NCI-H2029 treated with DMSO at 0.1 percent for 48 hours (cell line): ENCODE measurements at regions not wholly inside any gene's neighbourhood (a gene's known extent, or its start where the extent isn't known, plus 50 kb on each side); places are given as distances from the start of the nearest gene placed in this dataset.

Experiments used
- DNase-seq: peaks from one replicate; lab custom pipeline; 2025; lab: John Stamatoyannopoulos, UW

DNA sequence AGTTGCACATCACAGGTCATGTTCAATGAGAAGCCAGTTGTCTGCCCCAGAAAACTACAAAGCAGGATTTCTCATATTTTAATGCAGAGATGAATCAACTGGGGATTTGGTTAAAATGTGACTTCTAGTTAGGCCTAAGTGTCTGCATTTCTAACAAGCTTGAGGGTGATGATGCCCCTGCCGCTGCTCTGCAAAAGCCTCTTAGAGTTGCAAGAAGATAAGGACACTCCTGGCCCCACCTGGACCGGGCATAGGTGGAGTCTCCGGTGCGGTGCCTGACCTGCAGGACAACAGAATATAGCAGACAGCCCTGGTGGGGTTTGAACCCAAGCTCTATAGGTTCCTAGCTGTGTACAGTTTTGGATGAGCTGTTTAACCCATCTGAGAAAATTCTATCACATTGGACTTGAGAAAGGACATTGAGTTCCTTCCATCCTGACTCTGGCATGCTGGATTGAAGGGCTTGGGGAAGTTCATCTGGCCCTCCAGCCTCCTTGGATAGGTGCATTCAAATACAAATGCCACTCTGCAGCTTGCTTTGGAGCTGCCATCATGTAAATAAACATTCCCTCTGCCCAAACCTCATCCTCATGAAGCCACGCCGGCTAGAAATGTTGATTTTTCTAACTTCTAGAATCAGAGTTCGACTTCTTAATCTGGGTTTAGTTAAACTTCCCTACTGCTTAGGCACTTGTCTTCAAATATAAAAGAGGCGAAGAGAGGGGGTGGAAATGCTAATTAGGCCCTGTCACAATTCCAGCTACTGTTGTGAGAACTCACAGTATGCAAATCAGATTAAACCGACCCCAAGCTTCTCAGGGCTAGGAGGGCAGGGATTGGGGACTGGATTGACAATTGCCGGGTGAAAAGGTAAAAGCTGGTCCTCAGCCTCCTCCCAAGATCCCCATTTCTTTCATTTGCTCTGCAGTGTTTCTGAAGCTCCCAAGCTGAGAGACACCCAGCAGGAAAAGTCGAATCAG, 1225.6 kb downstream of the VRK1 start:
- no peak for DNase-seq

DNA sequence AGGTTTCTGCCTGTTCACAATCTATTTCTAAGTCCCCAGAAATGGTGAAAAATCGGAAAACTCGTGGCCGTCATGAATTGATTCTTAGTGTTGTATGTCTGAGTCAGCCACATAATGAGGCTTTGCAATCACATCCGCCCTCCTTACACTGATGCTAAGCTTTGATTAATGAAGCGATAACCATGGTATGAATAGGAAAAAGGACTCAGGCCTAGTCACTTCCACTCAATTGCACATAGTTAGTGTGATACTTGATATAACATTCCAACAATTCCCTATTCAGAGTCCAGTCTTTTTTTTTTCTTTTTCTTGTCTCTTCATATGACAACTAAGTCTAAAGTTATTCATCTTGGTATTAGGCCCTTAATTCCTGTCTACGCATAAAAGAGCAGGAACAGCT, 1231.0 kb downstream of the VRK1 start:
- DNase-seq = no peak

DNA sequence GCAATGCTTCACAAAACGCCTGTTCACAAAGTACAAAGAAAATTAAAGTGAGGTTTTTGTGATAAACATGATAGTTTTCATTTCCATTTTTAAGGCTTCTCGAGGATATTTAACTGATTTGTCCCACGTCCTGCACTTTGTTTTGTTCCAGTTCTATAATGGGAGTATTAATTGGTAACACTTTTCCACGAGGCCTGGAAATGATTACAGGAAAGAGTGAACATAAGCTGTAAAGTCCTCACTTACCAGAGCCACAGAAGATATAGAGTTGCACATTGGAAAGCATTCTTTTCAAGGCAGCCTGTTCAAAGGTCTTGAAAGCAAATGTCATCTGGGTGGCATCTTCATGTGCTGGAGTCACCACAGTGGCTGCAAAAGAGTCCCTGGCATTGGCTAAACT, 1236.6 kb downstream of the BCL11B start:
- no peak for DNase-seq

DNA sequence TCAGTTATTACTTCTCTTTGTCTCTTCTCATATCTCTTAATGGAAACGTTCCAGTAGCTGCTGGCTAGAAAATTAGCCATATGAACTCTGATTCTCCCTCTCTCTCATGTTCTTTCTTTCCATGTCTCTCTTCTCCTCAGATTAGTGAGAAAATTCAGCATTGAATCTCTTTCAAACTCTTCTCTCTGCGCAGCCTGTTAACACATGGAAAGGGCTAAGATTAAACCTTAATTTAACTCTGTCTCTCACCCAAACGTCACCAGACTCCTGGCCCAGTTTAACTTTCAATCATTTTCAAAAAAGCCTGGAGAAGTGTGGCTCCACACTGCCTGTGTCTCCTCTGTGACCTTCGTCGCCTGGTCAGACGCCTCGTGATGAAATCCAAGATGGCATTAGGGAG, 1234.2 kb downstream of the BCL11B start:
- DNase-seq = no peak

DNA sequence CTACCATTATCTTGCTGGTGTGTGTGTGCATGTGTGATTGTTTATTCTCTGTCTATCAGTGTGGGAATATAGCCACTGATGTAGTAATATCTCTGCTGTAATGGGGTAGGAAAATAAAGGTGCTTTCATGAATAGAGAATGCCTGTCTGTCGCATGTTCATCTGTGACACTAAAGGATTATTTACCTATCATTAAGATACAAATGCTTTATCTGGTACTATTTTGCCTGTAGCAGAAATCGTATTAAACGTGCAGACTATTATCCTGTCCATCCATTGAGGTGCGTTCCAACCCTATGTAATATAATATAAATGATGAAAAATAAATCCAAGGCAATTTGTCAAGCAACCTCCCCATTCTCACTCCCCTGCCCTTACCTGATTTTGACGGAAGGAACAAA, 1215.1 kb downstream of the BCL11B start:
- no peak for DNase-seq

DNA sequence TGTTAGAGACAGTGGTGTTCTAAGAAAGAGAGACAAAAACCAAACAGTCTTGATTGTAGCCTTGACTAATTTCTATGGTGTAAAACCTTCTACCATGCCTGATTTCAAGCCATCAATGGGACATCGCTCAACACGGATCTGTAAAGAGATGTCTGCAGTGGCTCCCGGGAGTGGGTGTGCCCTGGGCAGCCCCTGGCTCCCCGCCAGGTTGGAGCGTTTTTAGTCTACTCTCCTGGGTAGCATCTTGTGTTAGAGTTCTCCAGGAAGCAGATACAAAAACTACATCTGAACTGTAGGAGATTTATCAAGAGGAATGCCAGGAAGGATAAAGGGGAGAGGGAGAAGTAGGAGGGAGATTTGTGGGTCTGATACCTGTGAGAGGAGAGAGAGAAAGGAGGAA, 1212.9 kb downstream of the BCL11B start:
- DNase-seq = no peak

DNA sequence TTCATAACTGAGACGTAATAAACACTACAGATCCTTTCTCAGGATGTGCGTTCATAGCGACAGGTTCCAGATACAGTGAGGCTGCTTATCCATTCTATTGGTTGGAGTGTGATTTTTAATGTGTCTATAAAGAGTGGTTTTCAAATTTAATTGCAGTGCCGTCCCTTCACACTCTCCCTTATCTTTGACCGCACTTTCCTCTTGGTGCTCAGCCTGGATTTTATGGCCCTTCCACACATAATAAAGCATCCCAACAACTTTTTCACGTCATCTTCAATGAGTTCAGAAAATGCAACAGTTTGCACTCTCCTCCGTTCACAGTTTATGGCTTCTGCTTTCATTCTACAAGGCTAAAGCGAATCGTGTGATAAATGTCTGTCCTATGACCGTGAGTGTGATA, 1209.9 kb downstream of the BCL11B start:
- no peak for DNase-seq

DNA sequence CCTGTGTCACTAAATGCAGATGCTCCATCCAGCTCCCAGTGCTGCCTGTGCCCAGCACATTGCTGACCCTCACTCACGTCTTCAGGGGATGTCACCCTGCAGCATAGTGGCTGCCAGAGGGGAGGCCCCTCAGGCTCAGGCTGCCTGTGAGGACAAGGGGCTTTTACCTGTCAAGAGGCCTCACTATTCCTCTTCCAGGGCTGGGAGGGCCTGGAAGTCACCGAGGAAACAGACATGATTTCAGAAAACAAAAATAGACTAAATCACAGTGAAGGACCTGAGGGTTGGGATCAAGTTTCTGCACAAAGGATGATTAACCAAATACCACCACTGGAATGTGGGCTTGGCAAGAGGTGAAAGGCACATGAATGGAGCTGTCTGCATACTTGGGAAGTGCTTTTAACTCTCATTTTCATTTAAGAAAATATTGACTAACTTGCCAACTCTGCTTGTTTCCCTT, 1202.3 kb downstream of the BCL11B start:
- peak; percentile 49 for DNase-seq

DNA sequence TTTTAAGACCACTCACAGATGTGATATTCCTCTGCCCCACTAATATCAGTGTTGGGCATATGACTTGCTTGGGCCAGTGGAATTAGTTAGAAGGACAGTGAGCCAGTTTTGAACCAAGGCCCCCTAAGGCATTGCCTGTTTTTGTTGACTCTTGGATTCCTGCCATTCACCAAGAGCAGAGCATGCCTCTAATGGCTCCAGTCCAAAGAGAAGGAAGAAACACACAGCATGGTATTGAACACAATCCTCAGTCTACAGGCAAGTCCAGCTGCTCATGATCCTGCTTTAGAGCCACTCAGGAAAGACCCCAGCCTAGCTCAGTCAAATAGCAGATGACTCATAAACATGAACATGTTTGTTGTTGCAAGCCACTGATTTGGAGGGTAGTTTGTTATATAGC, 1201.5 kb downstream of the BCL11B start:
- DNase-seq = peak; percentile 50

DNA sequence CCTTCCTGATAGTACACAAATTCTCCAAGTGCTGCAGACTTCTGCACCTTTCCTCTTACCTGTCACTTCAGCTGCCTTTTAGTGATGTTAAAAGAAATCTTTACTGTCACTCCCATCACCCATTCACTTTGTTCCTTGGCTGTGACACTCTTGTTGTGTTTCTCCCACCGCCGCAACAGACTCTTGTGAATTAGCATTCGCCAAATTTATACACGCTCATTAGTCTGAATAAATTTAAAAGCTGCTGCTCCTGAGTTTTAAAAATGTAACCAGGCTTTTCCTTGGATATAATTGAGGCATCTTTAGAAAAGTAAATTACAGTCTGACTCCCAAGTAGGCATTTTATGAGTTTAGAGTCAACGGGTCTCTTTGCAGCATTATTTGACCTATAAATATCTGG, 1197.9 kb downstream of the BCL11B start:
- DNase-seq = no peak

DNA sequence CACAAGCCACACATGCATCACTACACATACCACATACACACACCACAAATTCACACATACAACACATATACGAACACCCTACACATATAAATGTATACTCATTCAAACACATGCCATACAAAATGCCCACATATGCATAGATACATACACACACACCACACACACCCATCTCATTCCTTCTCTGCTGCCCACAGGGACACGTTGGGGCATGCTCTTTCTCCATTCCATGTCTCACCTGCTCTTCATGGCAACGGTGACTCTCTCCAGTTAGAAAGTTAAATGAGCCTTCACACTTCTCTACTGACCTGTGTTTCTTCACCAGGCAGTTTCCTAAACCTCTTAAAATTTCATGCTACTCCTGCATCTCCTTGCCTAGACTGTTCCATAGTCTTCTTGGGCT, 1194.8 kb downstream of the BCL11B start:
- no peak for DNase-seq

DNA sequence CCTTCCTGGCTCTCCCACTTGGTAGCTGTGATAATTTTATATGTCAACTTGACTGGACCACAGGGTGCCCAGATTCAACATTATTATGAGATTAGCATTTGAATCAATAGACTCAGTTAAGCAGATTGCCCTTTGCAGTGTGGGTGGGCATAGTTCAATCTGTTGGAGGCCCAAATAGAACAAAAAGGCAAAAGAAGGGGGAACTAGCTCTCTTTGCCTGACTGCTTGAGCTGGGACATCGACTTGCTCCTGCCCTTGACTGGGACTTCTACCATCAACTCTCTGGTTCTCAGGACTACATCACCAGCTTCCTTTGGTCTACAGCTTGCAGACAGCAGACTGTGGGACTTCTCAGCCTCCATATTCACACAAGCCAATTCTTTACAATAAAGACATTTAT, 1189.2 kb downstream of the BCL11B start:
- DNase-seq = no peak

DNA sequence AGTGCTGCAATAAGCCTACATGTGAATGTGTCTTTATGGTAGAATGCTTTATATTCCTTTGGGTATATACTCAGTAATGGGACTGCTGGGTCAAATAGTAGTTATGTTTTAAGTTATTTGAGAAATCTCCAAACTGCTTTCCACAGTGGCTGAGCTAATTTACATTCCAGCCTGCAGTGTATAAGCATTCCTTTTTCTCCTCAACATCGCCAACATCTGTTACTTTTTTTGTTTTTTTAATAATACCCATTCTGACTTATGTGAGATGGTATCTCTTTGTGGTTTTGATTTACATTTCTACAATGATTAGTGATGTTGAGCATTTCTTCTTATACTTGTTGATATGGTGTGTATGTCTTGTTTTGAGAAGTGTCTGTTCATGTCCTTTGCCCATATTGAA, 1186.2 kb downstream of the BCL11B start:
- DNase-seq = no peak

DNA sequence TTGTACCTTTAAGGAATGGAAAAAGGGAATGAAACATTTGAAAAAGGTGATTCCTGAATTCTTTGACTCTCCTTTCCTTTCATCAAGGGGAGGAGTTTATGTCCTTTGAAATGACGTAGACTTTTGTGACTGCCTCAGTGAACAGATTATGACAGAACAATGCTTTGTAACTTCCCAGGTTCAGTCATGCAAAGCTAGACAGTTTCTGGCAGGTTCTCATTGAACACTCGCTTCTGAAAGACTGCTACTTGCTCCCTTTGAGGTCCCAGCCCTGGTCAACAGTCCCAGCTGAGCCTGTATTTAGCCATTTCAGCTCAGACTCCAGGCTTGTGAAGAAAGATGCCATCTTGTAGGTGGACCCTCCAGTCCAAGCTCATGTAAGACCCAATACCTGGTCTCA, 1178.9 kb downstream of the BCL11B start:
- DNase-seq = no peak

DNA sequence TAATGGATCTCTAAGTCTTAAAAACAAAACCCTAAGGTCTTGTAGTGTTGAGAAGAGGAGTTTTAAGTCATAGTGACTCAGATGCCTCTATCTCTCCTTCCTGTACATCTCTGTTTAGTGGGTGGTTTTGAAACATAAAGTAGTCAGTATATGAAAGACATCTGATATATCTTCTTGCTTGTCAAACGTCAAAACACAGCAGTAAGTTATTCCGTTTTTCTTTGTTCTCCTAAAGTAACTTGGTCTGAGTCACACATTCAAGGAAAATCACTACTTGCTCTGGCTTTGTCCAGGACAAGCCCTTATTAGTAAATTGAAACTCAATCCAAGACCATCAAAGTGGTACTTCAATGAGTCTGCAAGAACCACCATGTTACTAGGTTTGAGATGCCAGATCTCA, 1172.5 kb downstream of the BCL11B start:
- DNase-seq = no peak

DNA sequence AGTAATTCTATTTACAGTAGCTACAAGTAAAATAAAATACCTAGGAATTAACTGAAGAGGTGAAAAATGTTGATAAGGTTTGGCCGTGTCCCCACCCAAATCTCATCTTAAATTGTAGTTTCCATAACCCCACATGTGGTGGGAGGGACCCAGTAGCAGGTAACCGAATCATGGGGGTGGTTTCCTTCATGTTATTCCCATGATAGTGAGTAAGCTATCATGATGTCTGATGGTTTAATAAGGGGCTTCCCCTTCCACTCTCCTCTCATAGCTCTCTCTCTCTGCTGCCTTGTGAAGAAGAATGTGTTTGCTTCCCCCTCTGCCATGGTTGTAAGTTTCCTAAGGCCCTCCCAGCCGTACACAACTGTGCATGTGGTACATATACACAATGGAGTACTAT, 1170.7 kb downstream of the BCL11B start:
- no peak for DNase-seq

DNA sequence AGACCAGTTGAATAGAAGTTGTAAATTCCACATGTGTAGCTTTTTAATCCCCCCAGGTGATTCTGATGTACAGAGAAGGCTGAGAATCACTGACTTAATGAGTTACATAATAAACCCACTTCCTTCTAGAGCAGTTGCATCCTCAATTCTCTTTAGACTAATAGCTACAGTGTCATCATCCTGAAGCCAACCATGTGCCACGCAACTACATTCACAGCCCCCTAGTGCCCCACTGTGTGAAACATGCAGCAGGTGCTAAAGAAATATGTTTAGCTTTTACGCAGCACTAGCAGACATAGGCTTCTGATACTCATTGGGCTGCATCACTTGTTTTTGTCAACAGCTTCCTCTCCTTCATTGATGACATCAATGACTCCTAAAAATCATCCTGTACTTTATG, 1168.3 kb downstream of the BCL11B start:
- DNase-seq = no peak

DNA sequence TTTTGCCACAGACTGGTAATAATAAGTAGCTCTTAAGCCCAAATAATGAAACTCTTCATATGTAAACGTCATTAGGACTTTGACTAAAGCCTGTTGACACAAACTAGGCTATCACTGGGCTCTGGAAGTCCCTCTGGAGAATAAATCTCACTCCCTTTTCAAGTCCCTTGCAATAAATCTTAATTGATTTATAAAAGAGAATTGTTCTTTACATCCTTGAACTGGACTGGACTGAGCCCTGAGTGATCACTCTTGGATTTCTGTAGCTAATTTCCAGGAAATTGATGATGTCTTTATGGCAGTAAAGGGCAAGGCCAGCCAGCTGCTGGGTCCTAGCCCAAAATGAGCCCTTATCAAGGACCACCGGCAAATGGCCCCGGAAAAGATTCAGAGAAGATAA, 1162.7 kb downstream of the BCL11B start:
- DNase-seq = no peak

DNA sequence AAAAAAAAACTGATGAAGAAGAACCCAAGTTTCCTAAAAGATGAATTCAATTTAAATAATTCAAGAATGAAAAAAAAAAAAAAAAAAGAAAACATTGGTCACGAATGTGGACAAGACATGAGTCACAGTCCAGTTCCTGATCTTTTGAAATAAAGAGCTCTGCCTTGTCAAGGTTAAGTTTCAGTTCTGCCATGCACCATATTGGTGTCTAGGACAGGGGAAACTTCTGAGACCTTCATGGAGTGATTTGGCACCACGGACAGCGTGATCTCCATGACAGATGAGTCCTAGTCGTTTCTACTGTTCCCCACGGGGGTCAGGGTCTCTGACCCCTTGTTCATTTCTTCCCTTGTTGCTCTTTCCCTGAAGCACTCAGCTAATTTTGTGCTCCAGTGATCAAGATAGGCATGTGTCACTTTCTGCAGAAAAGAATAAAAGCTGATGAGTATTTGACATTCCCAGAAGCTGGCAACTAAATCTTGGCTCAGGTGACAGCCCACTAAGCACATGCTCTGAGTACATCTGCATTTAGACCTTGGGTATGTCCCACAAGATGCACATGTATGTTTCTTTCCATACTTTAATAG, 1159.7 kb downstream of the BCL11B start:
- no peak for DNase-seq

DNA sequence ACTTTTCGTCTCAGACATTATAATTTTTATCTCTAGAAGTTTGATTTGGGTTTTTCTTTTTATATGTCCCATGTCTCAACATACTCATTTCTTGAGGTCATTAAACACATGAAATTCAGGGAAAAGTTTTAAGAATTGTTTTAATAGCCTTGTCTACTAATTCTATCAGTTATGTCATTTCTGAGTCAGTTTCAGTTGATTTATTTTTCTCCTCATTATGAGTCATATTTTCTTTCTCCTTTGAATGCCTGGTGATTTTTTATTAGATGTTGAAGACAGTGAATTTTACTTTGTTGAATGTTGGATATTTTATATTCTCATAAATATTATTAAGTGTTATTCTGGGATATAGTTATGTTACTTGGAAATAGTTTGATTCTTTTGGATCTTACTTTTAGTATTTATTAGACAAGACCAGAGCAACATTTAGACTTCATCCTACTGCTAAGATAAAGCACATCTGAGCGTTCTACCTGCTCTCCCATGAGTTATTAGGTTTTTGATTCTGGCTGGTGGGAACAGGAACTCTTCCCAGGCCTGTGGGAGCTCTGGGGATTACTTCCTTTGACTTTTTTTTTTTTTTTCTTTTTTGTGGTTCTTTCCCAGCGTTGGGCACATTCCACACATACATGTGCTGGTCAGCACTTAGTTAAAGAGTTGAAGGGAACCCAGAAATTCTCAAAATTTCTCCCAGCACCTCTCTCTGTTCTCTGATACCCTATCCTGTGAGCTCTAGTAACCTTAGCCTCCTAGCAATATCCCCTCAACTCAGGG, 1157.7 kb downstream of the BCL11B start:
- no peak for DNase-seq

DNA sequence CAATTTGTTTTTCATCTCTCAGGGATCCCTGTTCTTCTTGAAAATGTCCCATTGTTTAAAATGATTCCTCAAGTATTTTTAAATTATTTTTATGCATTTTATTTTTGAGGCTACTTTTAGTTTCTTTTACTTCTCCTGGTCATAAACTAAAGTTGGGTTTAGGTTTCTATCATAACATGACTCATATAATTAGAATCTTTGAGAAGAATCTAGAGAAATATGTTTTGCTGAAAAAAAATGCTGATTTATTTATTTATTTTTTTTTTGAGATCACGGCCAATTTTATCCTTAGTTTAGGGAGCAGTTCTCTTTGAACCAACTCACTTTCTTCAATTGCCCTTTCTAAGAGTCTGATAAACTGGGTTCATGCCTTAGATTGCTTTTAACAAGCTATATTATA, 1157.1 kb downstream of the BCL11B start:
- no peak for DNase-seq

DNA sequence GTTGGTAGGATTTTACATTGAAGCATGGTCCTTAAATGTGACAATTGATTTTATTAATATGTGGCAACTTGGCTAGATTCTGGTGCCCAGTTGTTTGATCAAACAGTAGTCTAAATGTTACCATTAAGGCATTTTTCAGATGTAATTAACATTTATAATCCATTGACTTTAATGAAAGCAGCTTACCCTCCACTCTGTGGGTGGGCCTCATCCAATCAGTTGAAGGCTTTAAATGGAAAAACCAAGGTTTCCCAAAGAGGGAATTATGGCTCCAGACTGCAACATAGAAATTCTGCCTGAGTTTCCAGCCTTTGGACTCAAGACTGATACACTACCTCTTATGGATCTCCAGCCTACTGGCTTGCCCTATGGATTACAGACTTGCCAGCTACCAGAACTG, 1153.2 kb downstream of the BCL11B start:
- no peak for DNase-seq

DNA sequence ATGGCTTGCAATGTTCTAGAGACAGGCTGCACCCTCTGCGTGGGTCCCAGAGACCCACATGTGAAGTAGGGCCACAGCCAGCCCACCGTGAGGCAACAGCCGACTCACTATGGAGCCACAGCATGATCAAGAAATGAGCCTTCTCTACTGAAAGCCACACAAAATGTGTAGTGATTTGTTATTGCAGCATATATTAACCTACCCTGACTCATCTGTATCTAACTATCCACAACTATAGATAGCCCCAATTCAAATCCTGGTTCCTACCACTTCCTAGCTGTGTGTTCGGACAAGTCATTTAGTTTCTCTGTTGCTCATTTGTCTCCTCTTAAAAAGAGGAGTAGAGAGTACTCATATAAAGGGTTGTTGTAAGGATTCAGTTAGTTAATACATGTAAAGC, 1152.3 kb downstream of the BCL11B start:
- DNase-seq = no peak
